OCI-LY1 (cell line): ENCODE measurements at regions not wholly inside any gene's neighbourhood (a gene's known extent, or its start where the extent isn't known, plus 50 kb on each side); places are given as distances from the start of the nearest gene placed in this dataset.

Experiments
- H2AFZ ChIP-seq: fragments of 200-600 bp; sonication (generic), shearing (Covaris generic); 2 replicates; pipeline ENCODE4 v1.6.0; 2014; ENCODE audit warnings: antibody characterized with exemption, mild to moderate bottlenecking, low read length
- H3F3A ChIP-seq: fragments of 200-600 bp; sonication (generic), shearing (Covaris generic); 2 replicates; pipeline ENCODE4 v1.6.0; 2014; ENCODE audit warnings: mild to moderate bottlenecking, antibody characterized with exemption, low read length, moderate library complexity; ENCODE audit not compliant: insufficient read depth
- H3K27ac ChIP-seq: fragments of 200-600 bp; sonication (generic); 2 replicates; pipeline ENCODE4 v1.5.1; 2014; ENCODE audit warnings: low read length, mixed run types, mild to moderate bottlenecking, low read depth; ENCODE audit not compliant: poor library complexity, severe bottlenecking
- H3K27me3 ChIP-seq: fragments of 200-600 bp; sonication (generic); 2 replicates; pipeline ENCODE4 v1.6.0; 2014; ENCODE audit warnings: antibody characterized with exemption, mild to moderate bottlenecking, low read length, moderate library complexity; ENCODE audit not compliant: insufficient read depth
- H3K36me3 ChIP-seq: fragments of 200-600 bp; sonication (generic); 2 replicates; pipeline ENCODE4 v1.6.1; 2014; ENCODE audit warnings: mild to moderate bottlenecking, antibody characterized with exemption, low read length, moderate library complexity, mixed read lengths; ENCODE audit not compliant: insufficient read depth
- H3K4me1 ChIP-seq: fragments of 200-600 bp; sonication (generic); 2 replicates; pipeline ENCODE4 v1.5.1; 2014; ENCODE audit warnings: mild to moderate bottlenecking, low read length, moderate library complexity; ENCODE audit not compliant: insufficient read depth, severe bottlenecking
- H3K4me2 ChIP-seq: fragments of 200-600 bp; sonication (generic), shearing (Covaris generic); 2 replicates; pipeline ENCODE4 v1.6.1; 2014; ENCODE audit warnings: low read length
- H3K4me3 ChIP-seq: fragments of 200-600 bp; sonication (generic); 2 replicates; pipeline ENCODE4 v1.5.1; 2014; ENCODE audit warnings: low read length, low read depth, mild to moderate bottlenecking, mixed read lengths; ENCODE audit not compliant: poor library complexity, severe bottlenecking
- H3K79me2 ChIP-seq: fragments of 200-600 bp; shearing (Covaris generic); 2 replicates; pipeline ENCODE4 v1.6.1; 2016; ENCODE audit warnings: mixed run types, low read length, mixed read lengths; ENCODE audit not compliant: insufficient read depth
- H3K9ac ChIP-seq: fragments of 200-600 bp; sonication (generic), shearing (Covaris generic); 2 replicates; pipeline ENCODE4 v1.6.1; 2014; ENCODE audit warnings: mild to moderate bottlenecking, low read length, mixed read lengths
- H3K9me2 ChIP-seq: fragments of 200-600 bp; sonication (generic), shearing (Covaris generic); 2 replicates; pipeline ENCODE4 v1.6.1; 2014; ENCODE audit warnings: low read depth, mild to moderate bottlenecking, low read length, mixed read lengths
- H3K9me3 ChIP-seq: fragments of 200-600 bp; shearing (Covaris generic); 2 replicates; pipeline ENCODE4 v1.6.1; 2014; ENCODE audit warnings: low read length, mixed read lengths
- H4K20me1 ChIP-seq: fragments of 200-600 bp; sonication (generic), shearing (Covaris generic); 2 replicates; pipeline ENCODE4 v1.6.0; 2016; ENCODE audit warnings: mild to moderate bottlenecking, low read length; ENCODE audit not compliant: insufficient read depth
- CTCF ChIP-seq: fragments of 200-600 bp; sonication (generic), shearing (Covaris generic); IDR thresholded peaks from 2 replicates; pipeline ENCODE4 v1.5.1; 2017; ENCODE audit warnings: mild to moderate bottlenecking, antibody characterized with exemption, low read length, moderate library complexity, mixed read lengths
- EZH2 ChIP-seq: fragments of 200-600 bp; sonication (generic), shearing (Covaris generic); IDR thresholded peaks from 2 replicates; pipeline ENCODE4 v1.8.0; 2017; ENCODE audit warnings: borderline replicate concordance, mixed run types, mild to moderate bottlenecking, antibody characterized with exemption, low read length, moderate library complexity, mixed read lengths

- TF ChIP-seq CTCF (no peak), EZH2 (no peak)
Measured at GRCh38 chr4:66059136-66059535, 388.8 kb upstream of the EPHA5 start.

GRCh38 chr4:66055999-66056398 is 385.7 kb upstream of the EPHA5 start:
- Histone ChIP-seq H3K79me2 (no peaks in the 10 kb centered on the region), H3K4me3 (no peak overlapping the region), H3K9me3 (no peaks in the 10 kb centered on the region), H3K9me2 (no peaks in the 10 kb centered on the region), H3K4me1 (no peaks in the 10 kb centered on the region), H3K4me2 (no peak overlapping the region), H3F3A (no peaks in the 10 kb centered on the region), H2AFZ (no peak overlapping the region), H3K27me3 (no peaks in the 10 kb centered on the region), H3K9ac (no peak overlapping the region), H3K27ac (no peak overlapping the region), H3K36me3 (no peaks in the 10 kb centered on the region), H4K20me1 (no peaks in the 10 kb centered on the region)
- TF ChIP-seq EZH2 (no peak), CTCF (no peak)

More at GRCh38 chr4:66059136-66059535, 388.8 kb upstream of the EPHA5 start:
- Histone ChIP-seq H3K36me3 (no peaks in the 10 kb centered on the region), H3K27ac (no peak overlapping the region), H3K9ac (no peak overlapping the region), H3K4me2 (no peak overlapping the region), H3K9me3 (no peaks in the 10 kb centered on the region), H3K4me1 (no peaks in the 10 kb centered on the region), H3K9me2 (no peaks in the 10 kb centered on the region), H3F3A (no peaks in the 10 kb centered on the region), H2AFZ (no peak overlapping the region), H3K4me3 (no peak overlapping the region), H4K20me1 (no peaks in the 10 kb centered on the region), H3K27me3 (no peaks in the 10 kb centered on the region), H3K79me2 (no peaks in the 10 kb centered on the region)

GRCh38 chr4:66052426-66052825 is 382.1 kb upstream of the EPHA5 start:
- no peaks in the 10 kb centered on the region for H3K79me2 ChIP-seq
- H3K4me3 ChIP-seq, result no peak overlapping the region
- TF ChIP-seq EZH2, result no peak
- no peak for TF ChIP-seq CTCF
- H3K9me2 ChIP-seq, result no peaks in the 10 kb centered on the region
- no peak overlapping the region for H3K27ac ChIP-seq
- no peaks in the 10 kb centered on the region for H4K20me1 ChIP-seq
- H3K4me2 ChIP-seq, result no peak overlapping the region
- H3K9me3 ChIP-seq, result no peaks in the 10 kb centered on the region
- no peaks in the 10 kb centered on the region for H3K36me3 ChIP-seq
- H3K9ac ChIP-seq, result no peak overlapping the region
- H3K27me3 ChIP-seq, result no peaks in the 10 kb centered on the region
- no peak overlapping the region for H2AFZ ChIP-seq
- H3K4me1 ChIP-seq, result no peaks in the 10 kb centered on the region
- H3F3A ChIP-seq, result no peaks in the 10 kb centered on the region
